A549 (cell line): ENCODE measurements at regions not wholly inside any gene's neighbourhood (a gene's known extent, or its start where the extent isn't known, plus 50 kb on each side); places are given as distances from the start of the nearest gene placed in this dataset.

Experiments
- ATAC-seq, 2 experiments: fragments of 200-7000 bp in 1 of 2; fragments of >200 bp in 1 of 2; cut with Nextera tagmentation in 1 of 2; cut with Tn5 transposase in 1 of 2; 3 replicates each; pipeline versions ENCODE4 v1.8.0 to v1.9.1; 2018 to 2020; ENCODE audit warnings: mild to moderate bottlenecking in 1 of 2, moderate library complexity in 1 of 2
- CTCF ChIA-PET: fragments of 300-600 bp; sonication (Branson Sonifier 250); formaldehyde crosslinking; extraction: SDS; loops from one replicate; lab custom pipeline; 2021; ENCODE audit warnings: antibody characterized with exemption, inconsistent platforms; lab: Yijun Ruan, JAX
- POLR2A ChIA-PET: fragments of 350-600 bp; formaldehyde crosslinking; extraction: SDS; loops from one replicate; lab custom pipeline; 2021; ENCODE audit warnings: antibody characterized with exemption, inconsistent platforms; lab: Yijun Ruan, JAX
- DNase-seq, 2 experiments: peaks; one replicate each; pipeline versions ENCODE4 v3.0.0 to v3.0.0-alpha.2; 2011 to 2016; ENCODE audit warnings: low read depth in 1 of 2, low spot score in 1 of 2
- FAIRE-seq: peaks from 2 replicates; lab custom pipeline; 2011; peaks lifted over from hg19 to GRCh38; lab: Jason Lieb, UNC
- H3K27ac ChIP-seq, 2 experiments: fragments of >200 bp; sonication (Bioruptor Twin); formaldehyde crosslinking; 3 replicates each; pipeline ENCODE4 v1.5.1; 2016 to 2017
- H3K4me1 ChIP-seq: fragments of >200 bp; sonication (Bioruptor Twin); formaldehyde crosslinking; 3 replicates; pipeline ENCODE4 v1.6.1; 2016
- H3K4me2 ChIP-seq: fragments of >200 bp; sonication (Bioruptor Twin); formaldehyde crosslinking; 3 replicates; pipeline ENCODE4 v1.6.1; 2016
- H3K4me3 ChIP-seq: fragments of >200 bp; sonication (Bioruptor Twin); formaldehyde crosslinking; 3 replicates; pipeline ENCODE4 v1.5.1; 2016
- H3K9me3 ChIP-seq: fragments of >200 bp; sonication (Bioruptor Twin); formaldehyde crosslinking; 3 replicates; pipeline ENCODE4 v1.6.1; 2016
- EHMT2 ChIP-seq: fragments of 200-600 bp; sonication (generic); IDR thresholded peaks from 2 replicates; pipeline ENCODE4 v1.6.1; 2016; ENCODE audit warnings: antibody characterized with exemption, low read depth, mild to moderate bottlenecking, moderate library complexity
- FOSL2 ChIP-seq, 2 experiments: fragments of 450-650 bp in 1 of 2; fragments of >200 bp in 1 of 2; sonication (Bioruptor Twin) in 1 of 2; formaldehyde crosslinking; IDR thresholded peaks; 2 replicates each; pipeline versions ENCODE4 v1.5.0 to v1.6.1; 2016 to 2020; ENCODE audit warnings: mild to moderate bottlenecking in 1 of 2, moderate library complexity in 1 of 2
- FOXS1 ChIP-seq: fragments of 250-450 bp; sonication (Bioruptor Pico); IDR thresholded peaks from 2 replicates; pipeline ENCODE4 v1.5.0; 2020; ENCODE audit warnings: mild to moderate bottlenecking, moderate library complexity
- GATA3 ChIP-seq: IDR thresholded peaks from 2 replicates; pipeline ENCODE4 v1.6.1; 2012; ENCODE audit warnings: borderline replicate concordance
- HOXB13 ChIP-seq: fragments of 250-450 bp; sonication (Bioruptor Pico); IDR thresholded peaks from 2 replicates; pipeline ENCODE4 v1.5.0; 2020; ENCODE audit warnings: low read depth, mild to moderate bottlenecking, moderate library complexity
- JUN ChIP-seq, 2 experiments: fragments of >200 bp; sonication (Bioruptor Twin); formaldehyde crosslinking; IDR thresholded peaks; 2 replicates in 1 of 2; 3 replicates in 1 of 2; pipeline ENCODE4 v1.6.1; 2016 to 2017
- JUNB ChIP-seq: fragments of >200 bp; sonication (Bioruptor Twin); formaldehyde crosslinking; IDR thresholded peaks from 2 replicates; pipeline ENCODE4 v1.6.1; 2016
- KDM1A ChIP-seq: fragments of 200-600 bp; sonication (generic); IDR thresholded peaks from 2 replicates; pipeline ENCODE4 v1.6.1; 2016; ENCODE audit warnings: low read depth, mild to moderate bottlenecking
- KDM5A ChIP-seq: fragments of 200-600 bp; sonication (generic); IDR thresholded peaks from 2 replicates; pipeline ENCODE4 v1.6.1; 2016; ENCODE audit warnings: antibody characterized with exemption, mild to moderate bottlenecking
- PHF8 ChIP-seq: fragments of 200-600 bp; sonication (generic); IDR thresholded peaks from 2 replicates; pipeline ENCODE4 v1.6.1; 2016; ENCODE audit warnings: low read depth, mild to moderate bottlenecking, antibody characterized with exemption, moderate library complexity, borderline replicate concordance
- POLR2A ChIP-seq: IDR thresholded peaks from 2 replicates; pipeline ENCODE4 v1.6.1; 2012; ENCODE audit warnings: mild to moderate bottlenecking, low read length
- POLR2AphosphoS2 ChIP-seq: conservative IDR thresholded peaks from 2 replicates; pipeline ENCODE4 v1.6.1; 2012; ENCODE audit warnings: low read length, improper control_type of control experiment, inconsistent platforms
- RARB ChIP-seq: fragments of 250-450 bp; sonication (Bioruptor Pico); IDR thresholded peaks from 2 replicates; pipeline ENCODE4 v1.8.0; 2021; ENCODE audit warnings: mild to moderate bottlenecking, moderate library complexity
- SMC3 ChIP-seq: fragments of >200 bp; sonication (Bioruptor Twin); formaldehyde crosslinking; IDR thresholded peaks from 3 replicates; pipeline ENCODE4 v1.6.1; 2018; ENCODE audit warnings: inconsistent platforms
- ZSCAN20 ChIP-seq: fragments of 250-450 bp; sonication (Bioruptor Pico); IDR thresholded peaks from 2 replicates; pipeline ENCODE4 v1.8.0; 2022; ENCODE audit warnings: mild to moderate bottlenecking, moderate library complexity
- WGBS: methylation state at CpG from one replicate; pipeline ENCODE4 v1.1.6; 2017; ENCODE audit errors: missing lambda C conversion rate; 5-methylcytosine and 5-hydroxymethylcytosine counted together
- TF ChIP-seq, protein P1 (sequence below): IDR thresholded peaks from 2 replicates; pipeline ENCODE4 v1.6.1; 2012; ENCODE audit warnings: low read depth, borderline replicate concordance
- TF ChIP-seq, protein P2 (sequence below): fragments of 150-350 bp; IDR thresholded peaks from 2 replicates; pipeline ENCODE4 v1.6.1; 2014; ENCODE audit warnings: low read depth, mild to moderate bottlenecking, low read length
- TF ChIP-seq, protein P3 (sequence below): fragments of >200 bp; sonication (Bioruptor Twin); formaldehyde crosslinking; IDR thresholded peaks from 2 replicates; pipeline ENCODE4 v1.6.1; 2016
- TF ChIP-seq, protein P4 (sequence below): fragments of >200 bp; sonication (Bioruptor Twin); formaldehyde crosslinking; IDR thresholded peaks from 3 replicates; pipeline ENCODE4 v1.6.1; 2016
- TF ChIP-seq, protein P5 (sequence below): fragments of 200-600 bp; sonication (generic); IDR thresholded peaks from 2 replicates; pipeline ENCODE4 v1.6.1; 2016; ENCODE audit warnings: antibody characterized with exemption, mild to moderate bottlenecking, moderate library complexity

DNA sequence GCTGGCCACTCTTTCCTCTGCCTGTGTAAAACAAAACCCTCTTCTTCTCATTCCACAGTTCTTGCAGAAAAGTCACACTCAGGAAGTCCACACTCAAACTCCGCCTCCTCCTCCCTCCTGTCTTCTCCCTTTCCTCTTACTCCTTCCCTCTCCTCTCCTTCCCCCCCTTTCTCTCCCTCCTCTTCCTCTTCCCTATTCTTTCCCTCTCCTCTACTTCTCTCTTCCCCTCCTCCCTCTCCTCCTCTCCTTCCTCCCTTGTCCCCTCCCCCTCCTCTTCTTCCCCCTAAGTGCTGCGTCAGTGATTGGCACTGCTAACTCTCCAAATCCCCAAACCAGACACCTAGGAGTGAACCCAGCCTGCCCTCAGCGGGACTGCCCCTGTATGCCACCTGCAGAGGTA is 67.0 kb downstream of the ZNF467 start:
- TF ChIP-seq, protein P1, sequence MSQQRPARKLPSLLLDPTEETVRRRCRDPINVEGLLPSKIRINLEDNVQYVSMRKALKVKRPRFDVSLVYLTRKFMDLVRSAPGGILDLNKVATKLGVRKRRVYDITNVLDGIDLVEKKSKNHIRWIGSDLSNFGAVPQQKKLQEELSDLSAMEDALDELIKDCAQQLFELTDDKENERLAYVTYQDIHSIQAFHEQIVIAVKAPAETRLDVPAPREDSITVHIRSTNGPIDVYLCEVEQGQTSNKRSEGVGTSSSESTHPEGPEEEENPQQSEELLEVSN: no peak
- FAIRE-seq: no peak
- 46% methylated on average over 3 of the region's 3 CpGs for WGBS
- no peak overlapping the region for H3K27ac ChIP-seq
- no peak for ATAC-seq
- H3K4me3 ChIP-seq: no peak overlapping the region
- H3K4me2 ChIP-seq: no peak overlapping the region
- H3K9me3 ChIP-seq: peaks cover 21% of the 10 kb centered on the region
- ChIA-PET POLR2A (no interaction called here), CTCF (interaction anchor here (1.4 kb wide), 1 partner anchor 36 kb away, joined by 3 read pairs; no protein-coding TSS in a partner anchor)
- no peaks in the 10 kb centered on the region for H3K4me1 ChIP-seq
- no peak for DNase-seq

DNA sequence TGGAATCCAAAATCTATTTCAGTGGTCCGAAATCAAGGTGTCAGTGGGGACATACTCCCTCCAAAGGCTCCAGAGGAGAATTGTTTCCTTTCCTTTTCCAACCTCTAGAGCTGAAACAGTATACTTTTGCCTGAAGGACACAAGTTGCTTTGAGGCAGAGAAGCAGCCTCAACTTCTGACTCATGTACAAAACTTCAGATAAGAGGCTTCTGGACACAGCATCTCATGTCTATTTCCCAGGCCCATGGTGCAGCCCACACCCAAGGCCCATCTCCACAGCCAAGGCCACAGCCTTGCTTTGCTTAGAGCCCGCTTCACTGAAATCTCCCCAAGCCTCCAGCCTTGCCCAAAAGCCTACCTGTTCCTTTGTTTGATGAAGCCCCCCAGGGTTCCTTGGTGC is 68.9 kb downstream of the ZNF467 start:
- TF ChIP-seq RARB (CRISPR knock-in tag): no peak
- TF ChIP-seq, protein P2, sequence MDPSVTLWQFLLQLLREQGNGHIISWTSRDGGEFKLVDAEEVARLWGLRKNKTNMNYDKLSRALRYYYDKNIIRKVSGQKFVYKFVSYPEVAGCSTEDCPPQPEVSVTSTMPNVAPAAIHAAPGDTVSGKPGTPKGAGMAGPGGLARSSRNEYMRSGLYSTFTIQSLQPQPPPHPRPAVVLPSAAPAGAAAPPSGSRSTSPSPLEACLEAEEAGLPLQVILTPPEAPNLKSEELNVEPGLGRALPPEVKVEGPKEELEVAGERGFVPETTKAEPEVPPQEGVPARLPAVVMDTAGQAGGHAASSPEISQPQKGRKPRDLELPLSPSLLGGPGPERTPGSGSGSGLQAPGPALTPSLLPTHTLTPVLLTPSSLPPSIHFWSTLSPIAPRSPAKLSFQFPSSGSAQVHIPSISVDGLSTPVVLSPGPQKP: no peak
- TF ChIP-seq POLR2A: no peak
- TF ChIP-seq JUN (IDR thresholded peaks at IDR 0.05): no peak
- TF ChIP-seq, protein P3, sequence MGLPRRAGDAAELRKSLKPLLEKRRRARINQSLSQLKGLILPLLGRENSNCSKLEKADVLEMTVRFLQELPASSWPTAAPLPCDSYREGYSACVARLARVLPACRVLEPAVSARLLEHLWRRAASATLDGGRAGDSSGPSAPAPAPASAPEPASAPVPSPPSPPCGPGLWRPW: no peak
- TF ChIP-seq FOSL2 (IDR thresholded peaks at IDR 0.05): no peak
- no peak for TF ChIP-seq FOSL2 (CRISPR knock-in tag; IDR thresholded peaks at IDR 0.05)
- TF ChIP-seq GATA3: no peak
- TF ChIP-seq, protein P4, sequence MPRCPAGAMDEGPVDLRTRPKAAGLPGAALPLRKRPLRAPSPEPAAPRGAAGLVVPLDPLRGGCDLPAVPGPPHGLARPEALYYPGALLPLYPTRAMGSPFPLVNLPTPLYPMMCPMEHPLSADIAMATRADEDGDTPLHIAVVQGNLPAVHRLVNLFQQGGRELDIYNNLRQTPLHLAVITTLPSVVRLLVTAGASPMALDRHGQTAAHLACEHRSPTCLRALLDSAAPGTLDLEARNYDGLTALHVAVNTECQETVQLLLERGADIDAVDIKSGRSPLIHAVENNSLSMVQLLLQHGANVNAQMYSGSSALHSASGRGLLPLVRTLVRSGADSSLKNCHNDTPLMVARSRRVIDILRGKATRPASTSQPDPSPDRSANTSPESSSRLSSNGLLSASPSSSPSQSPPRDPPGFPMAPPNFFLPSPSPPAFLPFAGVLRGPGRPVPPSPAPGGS: no peak
- no peak for TF ChIP-seq SMC3
- no peak for TF ChIP-seq FOXS1 (CRISPR knock-in tag)
- TF ChIP-seq ZSCAN20 (CRISPR knock-in tag): no peak
- no peak for TF ChIP-seq EHMT2
- no peak for TF ChIP-seq KDM1A
- no peak for TF ChIP-seq POLR2AphosphoS2
- no peak for TF ChIP-seq JUNB
- no peak for TF ChIP-seq HOXB13 (CRISPR knock-in tag)
- TF ChIP-seq, protein P1: no peak
- TF ChIP-seq KDM5A: no peak
- TF ChIP-seq PHF8: no peak
- TF ChIP-seq, protein P5, sequence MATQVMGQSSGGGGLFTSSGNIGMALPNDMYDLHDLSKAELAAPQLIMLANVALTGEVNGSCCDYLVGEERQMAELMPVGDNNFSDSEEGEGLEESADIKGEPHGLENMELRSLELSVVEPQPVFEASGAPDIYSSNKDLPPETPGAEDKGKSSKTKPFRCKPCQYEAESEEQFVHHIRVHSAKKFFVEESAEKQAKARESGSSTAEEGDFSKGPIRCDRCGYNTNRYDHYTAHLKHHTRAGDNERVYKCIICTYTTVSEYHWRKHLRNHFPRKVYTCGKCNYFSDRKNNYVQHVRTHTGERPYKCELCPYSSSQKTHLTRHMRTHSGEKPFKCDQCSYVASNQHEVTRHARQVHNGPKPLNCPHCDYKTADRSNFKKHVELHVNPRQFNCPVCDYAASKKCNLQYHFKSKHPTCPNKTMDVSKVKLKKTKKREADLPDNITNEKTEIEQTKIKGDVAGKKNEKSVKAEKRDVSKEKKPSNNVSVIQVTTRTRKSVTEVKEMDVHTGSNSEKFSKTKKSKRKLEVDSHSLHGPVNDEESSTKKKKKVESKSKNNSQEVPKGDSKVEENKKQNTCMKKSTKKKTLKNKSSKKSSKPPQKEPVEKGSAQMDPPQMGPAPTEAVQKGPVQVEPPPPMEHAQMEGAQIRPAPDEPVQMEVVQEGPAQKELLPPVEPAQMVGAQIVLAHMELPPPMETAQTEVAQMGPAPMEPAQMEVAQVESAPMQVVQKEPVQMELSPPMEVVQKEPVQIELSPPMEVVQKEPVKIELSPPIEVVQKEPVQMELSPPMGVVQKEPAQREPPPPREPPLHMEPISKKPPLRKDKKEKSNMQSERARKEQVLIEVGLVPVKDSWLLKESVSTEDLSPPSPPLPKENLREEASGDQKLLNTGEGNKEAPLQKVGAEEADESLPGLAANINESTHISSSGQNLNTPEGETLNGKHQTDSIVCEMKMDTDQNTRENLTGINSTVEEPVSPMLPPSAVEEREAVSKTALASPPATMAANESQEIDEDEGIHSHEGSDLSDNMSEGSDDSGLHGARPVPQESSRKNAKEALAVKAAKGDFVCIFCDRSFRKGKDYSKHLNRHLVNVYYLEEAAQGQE: no peak
- Histone ChIP-seq H3K27ac (no peak overlapping the region), H3K4me1 (no peaks in the 10 kb centered on the region), H3K9me3 (peaks cover 5% of the 10 kb centered on the region), H3K4me2 (no peak overlapping the region), H3K4me3 (no peak overlapping the region)
- ChIA-PET POLR2A (no interaction called here), CTCF (interaction anchor here (0.6 to 1.3 kb wide), 7 partner anchors 14 to 65 kb away, joined by 3 to 5 read pairs (median 3); no protein-coding TSS in a partner anchor)
- 47% methylated on average over 2 of the region's 2 CpGs for WGBS
- no peak for FAIRE-seq
- no peak for DNase-seq
- ATAC-seq: peak in 1 of 2 experiments; percentile 11; a peak in 1 of 6 replicates
